Ishikawa (cell line): ENCODE measurements at regions not wholly inside any gene's neighbourhood (a gene's known extent, or its start where the extent isn't known, plus 50 kb on each side); places are given as distances from the start of the nearest gene placed in this dataset.

Source experiments
- CEBPB ChIP-seq: IDR thresholded peaks from 2 replicates; pipeline ENCODE4 v1.6.1; 2012
- CREB1 ChIP-seq: IDR thresholded peaks from 2 replicates; pipeline ENCODE4 v1.6.1; 2012; ENCODE audit warnings: low read depth
- EGR1 ChIP-seq: IDR thresholded peaks from 2 replicates; pipeline ENCODE4 v1.6.1; 2012
- EP300 ChIP-seq: IDR thresholded peaks from 2 replicates; pipeline ENCODE4 v1.6.1; 2012; ENCODE audit warnings: borderline replicate concordance
- FOXM1 ChIP-seq: IDR thresholded peaks from 2 replicates; pipeline ENCODE4 v1.6.1; 2012; ENCODE audit warnings: low read depth, borderline replicate concordance
- NFIC ChIP-seq: IDR thresholded peaks from 2 replicates; pipeline ENCODE4 v1.6.1; 2012
- RAD21 ChIP-seq: IDR thresholded peaks from 2 replicates; pipeline ENCODE4 v1.6.1; 2012; ENCODE audit warnings: low read depth
- REST ChIP-seq: IDR thresholded peaks from 2 replicates; pipeline ENCODE4 v1.6.1; 2012; ENCODE audit warnings: low read depth, mild to moderate bottlenecking
- TAF1 ChIP-seq: IDR thresholded peaks from 2 replicates; pipeline ENCODE4 v1.6.1; 2012; ENCODE audit warnings: low read depth, mild to moderate bottlenecking
- TCF12 ChIP-seq: IDR thresholded peaks from 2 replicates; pipeline ENCODE4 v1.6.1; 2012; ENCODE audit warnings: low read depth
- TEAD4 ChIP-seq: IDR thresholded peaks from 2 replicates; pipeline ENCODE4 v1.6.1; 2012
- YY1 ChIP-seq: IDR thresholded peaks from 2 replicates; pipeline ENCODE4 v1.6.1; 2012; ENCODE audit warnings: low read depth
- ZBTB7A ChIP-seq: IDR thresholded peaks from 2 replicates; pipeline ENCODE4 v1.6.1; 2012; ENCODE audit warnings: low read depth
- TF ChIP-seq, protein P1 (sequence below): IDR thresholded peaks from 2 replicates; pipeline ENCODE4 v1.6.1; 2012
- TF ChIP-seq, protein P2 (sequence below): IDR thresholded peaks from 2 replicates; pipeline ENCODE4 v1.6.1; 2012

DNA sequence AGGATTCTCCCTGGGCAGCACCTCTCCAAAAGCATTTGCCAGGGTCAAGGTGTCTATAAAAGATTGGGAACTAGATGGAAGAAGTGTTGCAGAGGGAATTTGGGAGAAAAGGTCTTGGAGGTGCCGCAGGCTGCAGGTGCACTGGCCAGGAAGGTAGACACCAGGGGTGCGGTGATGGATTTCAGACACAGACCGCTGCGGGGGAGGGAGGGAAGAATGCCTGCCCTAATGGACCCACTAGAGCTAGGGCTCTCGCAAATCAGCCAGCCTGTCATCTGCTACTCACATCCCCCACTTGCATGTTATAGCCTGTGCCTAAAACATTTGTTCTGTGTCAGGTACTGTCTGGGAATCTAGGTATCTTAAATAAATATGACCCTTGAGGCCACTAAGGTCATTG, 193.6 kb upstream of the SLC24A3 start:
- TF ChIP-seq CREB1 (no peak), FOXM1 (no peak), EP300 (no peak), EGR1 (no peak), TAF1 (no peak), TEAD4 (no peak), YY1 (no peak), TCF12 (no peak), NFIC (no peak)

GRCh38 chr20:19019734-19020364, 192.6 kb upstream of the SLC24A3 start:
- TF ChIP-seq ZBTB7A (no peak), NFIC (no peak)

- TF ChIP-seq RAD21 (no peak), NFIC (no peak)
Measured at GRCh38 chr20:19021406-19022117, 190.9 kb upstream of the SLC24A3 start.

DNA sequence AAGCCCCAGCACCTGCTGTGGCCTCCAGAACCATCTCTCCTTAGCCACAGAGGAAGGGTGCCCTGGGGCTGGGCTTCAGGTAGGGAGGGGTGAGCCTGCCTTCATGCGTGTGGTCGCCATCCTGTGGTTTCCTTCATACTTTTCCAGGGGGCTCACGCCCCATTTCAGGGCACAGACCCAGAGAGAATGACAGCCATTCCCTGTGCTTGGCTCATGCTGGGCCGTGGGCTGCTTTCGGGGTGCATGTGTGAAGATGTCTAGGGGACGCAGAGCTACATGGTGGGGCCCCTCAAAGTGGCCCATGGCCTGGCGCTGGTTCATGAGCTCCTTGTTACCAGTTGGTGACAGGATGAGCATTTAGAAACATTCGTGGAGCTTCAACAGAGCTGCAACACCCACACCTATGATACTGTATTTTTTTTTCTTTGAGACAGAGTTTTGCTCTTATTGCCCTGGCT, 190.3 kb upstream of the SLC24A3 start:
- TF ChIP-seq TAF1 (no peak), RAD21 (no peak), REST (no peak), NFIC (no peak), EP300 (no peak), CEBPB (no peak), EGR1 (no peak), YY1 (no peak), TCF12 (no peak), ZBTB7A (no peak), TEAD4 (no peak), FOXM1 (no peak), CREB1 (no peak)
- TF ChIP-seq, protein P1, sequence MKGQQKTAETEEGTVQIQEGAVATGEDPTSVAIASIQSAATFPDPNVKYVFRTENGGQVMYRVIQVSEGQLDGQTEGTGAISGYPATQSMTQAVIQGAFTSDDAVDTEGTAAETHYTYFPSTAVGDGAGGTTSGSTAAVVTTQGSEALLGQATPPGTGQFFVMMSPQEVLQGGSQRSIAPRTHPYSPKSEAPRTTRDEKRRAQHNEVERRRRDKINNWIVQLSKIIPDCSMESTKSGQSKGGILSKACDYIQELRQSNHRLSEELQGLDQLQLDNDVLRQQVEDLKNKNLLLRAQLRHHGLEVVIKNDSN, result no peak
- TF ChIP-seq, protein P2, sequence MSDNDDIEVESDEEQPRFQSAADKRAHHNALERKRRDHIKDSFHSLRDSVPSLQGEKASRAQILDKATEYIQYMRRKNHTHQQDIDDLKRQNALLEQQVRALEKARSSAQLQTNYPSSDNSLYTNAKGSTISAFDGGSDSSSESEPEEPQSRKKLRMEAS, result no peak

DNA sequence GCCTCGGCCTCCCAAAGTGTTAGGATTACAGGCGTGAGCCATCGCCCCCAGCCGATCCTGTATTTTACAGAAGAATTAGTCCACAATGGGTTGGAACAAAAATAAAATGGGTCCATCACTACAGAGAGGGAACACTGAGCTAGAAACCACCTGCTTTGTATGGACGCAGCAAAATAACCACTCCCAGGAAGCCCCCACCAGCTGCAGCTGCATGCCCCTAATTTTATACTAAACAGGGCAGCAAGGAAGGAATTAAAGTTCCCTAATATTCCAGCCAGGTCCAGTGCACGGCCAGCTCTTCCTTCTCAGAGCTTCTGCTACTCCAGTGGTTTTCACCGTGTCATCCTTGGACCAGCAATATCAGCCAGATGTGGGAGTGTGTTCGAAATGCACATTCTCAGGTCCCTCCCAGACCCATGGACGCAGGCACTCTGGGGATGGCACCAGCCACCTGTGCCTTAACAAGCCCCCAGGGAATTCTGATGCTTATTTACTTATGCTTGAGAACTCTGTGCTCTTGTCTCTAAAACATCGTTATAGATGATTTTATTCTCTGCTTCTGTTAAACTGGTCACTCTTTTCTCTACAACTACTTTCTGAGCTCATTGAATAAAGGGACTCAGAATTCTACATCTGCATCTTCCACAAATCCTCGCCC, 189.5 kb upstream of the SLC24A3 start:
- TF ChIP-seq, protein P2, result no peak
- no peak for TF ChIP-seq YY1
- no peak for TF ChIP-seq EP300

DNA sequence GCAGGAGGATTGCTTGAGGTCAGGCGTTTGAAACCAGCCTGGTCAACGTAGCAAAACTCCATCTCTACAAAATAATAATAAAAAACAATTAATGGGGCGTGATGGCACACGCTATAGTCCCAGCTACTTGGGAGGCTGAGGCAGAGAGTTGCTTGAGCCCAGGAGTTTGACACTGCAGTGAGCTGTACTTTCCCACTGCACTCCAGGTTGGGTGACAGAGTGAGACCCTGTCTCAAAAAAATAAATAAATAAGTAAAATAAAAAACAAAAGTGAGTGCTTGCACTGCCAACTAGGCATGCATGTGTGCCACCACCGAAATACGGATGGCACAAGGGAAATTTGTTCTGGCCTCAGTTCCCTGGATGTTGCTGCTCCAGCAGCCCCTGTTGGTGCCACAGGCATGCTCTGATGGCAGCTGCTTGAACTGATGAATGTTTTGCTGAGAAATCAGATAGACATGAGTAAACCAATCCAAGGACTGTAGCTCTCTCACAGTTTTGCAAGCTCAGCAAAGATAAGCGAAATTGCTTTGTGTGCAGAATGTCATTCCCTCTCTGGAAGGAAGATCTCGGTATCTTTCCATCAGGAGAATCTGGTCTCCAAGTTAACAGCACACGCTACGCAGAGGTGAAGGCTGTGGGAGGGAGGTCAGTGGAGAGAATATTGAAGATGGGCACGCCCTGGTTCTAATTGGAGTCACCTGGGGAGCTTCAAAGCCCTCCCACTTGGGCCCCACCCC, 188.0 kb upstream of the SLC24A3 start:
- TF ChIP-seq YY1 (no peak), TAF1 (no peak), EP300 (no peak), EGR1 (no peak), CREB1 (no peak), REST (no peak), NFIC (no peak), ZBTB7A (no peak), TEAD4 (no peak)
- TF ChIP-seq, protein P2, result no peak
- TF ChIP-seq, protein P1, result no peak
